AG20443 (cell line): ENCODE measurements at regions not wholly inside any gene's neighbourhood (a gene's known extent, or its start where the extent isn't known, plus 50 kb on each side); places are given as distances from the start of the nearest gene placed in this dataset.

Source experiments
- DNase-seq: peaks from one replicate; pipeline ENCODE4 v3.0.0; 2012; ENCODE audit warnings: low spot score, mixed read lengths

DNA sequence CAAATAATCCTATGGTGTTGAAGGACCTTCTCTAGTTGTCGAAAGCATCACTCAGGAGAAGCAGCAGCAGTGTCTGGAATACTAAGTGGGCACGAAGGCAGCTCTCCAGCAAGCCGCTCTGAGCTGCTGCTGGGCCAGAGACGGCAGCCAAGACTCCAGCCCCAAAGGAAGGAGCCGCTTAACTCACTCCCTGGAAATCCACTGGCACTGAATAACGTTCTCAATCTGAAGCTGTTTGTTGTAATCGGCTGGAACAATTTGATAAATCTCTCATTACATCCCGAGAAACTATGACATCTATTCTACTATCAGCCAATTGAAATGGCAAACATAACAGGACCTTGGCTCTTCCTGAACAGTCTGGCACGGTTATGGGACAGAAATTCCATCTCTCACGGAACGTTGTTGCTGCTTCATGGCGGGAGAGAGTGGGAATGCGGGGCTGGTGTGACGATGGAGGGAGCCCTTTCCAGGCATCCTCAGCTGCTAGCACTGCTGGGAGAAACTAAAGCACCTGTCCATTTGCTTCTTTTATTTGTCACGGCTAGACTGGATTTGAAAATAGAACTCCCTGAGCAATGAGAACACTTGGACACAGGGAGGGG lies 331.5 kb upstream of the RNF32 start:
- DNase-seq = no peak

DNA sequence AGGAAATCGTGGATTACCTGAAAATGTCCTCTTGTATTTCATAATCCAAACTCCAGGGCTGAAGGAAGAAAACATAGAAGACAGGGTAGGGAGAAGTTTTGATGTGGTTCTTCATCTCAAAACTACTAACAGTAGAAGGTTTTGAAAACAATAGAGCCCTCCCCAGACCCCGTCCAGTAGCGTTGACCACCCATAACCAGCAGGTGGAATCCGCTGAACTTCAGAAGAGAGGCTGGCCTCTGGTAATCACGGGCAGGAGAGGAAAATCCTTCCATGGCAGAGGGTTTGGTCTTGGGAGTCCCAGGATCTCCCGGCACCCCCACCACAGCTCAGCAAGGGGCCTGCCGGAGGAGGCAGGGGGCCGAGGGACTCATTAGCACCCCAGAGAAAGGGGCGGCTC lies 333.4 kb upstream of the RNF32 start:
- DNase-seq = no peak

DNA sequence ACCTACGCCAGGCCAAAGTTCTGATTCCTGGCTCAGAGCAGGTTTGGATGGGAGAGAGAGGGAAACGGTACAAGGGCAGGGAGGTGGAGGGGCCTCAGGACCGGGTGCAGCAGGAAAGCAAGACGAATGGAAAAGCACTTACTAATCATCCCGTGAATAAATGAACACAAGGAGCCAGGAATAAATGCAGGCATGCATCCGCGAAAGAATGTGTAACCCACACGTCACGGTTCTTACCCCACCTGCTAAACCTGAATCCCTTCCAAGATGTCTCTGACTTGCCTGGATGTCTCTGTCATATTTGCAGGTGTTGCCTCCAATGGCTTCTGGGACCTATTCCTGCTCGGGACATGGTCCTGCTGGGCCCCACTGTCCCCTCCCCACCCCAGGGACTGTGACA lies 335.2 kb upstream of the RNF32 start:
- DNase-seq = no peak

DNA sequence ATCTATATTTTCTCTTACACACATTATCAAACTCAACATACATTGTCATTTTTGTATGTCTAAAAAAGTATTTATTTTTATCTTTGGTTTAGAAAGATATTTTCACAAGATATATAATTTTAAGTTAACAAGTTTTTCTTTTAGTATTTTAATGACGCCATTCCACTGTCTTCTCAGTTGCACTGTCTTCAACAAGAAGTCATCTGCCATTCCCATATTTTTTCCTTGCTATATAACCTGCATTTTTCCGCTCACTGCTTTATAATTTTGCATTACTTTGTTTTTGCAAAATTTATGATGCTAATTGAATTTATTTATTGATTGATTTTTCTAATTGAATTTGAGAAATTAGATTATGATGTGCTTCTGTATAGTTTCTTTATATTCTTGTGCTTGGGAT lies 357.8 kb upstream of the RNF32 start:
- no peak for DNase-seq

DNA sequence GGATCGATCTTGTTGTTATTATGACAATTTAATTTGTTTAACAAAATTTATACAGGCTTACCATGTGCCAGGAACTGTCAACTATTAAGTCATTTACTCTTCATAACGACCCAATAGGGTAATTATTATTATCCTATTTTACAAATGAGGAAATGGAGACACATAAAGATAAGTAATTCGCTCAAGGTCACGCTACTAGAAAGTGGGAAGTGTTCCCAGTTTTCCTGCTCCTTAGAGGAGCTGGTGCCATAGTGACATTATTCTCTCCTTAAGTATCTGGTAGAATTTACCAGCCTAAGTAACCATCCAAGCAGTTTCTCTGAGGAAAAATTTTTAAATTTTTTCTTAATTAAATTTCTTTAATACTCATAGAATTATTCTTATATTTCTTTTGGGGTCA lies 360.9 kb upstream of the RNF32 start:
- DNase-seq = no peak

DNA sequence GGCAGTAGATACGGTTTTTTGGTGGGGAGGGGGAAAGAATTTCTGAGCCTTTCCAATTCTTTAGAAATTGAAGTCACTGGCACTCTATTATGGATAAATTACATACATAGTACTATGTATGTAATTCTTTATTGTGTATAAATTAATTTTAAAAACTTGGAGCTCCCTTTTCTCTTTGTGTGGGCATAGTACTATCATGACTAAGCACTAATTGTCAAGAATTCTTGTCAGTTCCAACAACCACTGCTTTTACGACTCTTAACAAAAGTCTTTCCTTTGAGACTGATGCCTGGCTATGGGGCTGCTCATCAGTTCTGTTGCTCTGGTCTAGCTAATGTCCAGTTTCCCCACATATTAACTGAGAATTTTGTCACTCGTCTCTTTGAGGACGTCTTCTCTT lies 365.3 kb upstream of the RNF32 start:
- DNase-seq = no peak

DNA sequence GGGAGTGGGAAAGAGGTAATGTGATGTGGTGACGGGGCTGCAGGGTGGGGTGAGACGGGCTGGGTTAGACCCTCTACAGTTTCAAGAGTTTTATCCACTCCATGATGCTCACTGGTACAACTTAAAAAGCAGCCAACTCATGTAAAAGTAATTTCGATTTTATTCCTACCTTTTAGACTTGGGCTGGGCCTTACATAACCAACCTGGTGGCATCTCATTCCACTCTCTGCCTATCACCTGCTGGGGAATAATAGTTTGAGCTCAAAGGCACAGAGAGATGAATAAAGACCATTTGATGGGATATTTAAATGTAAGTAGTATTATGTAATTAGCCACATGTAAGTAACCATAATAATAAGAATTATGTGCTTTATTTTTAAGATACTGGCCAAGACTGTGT lies 366.0 kb upstream of the RNF32 start:
- no peak for DNase-seq

DNA sequence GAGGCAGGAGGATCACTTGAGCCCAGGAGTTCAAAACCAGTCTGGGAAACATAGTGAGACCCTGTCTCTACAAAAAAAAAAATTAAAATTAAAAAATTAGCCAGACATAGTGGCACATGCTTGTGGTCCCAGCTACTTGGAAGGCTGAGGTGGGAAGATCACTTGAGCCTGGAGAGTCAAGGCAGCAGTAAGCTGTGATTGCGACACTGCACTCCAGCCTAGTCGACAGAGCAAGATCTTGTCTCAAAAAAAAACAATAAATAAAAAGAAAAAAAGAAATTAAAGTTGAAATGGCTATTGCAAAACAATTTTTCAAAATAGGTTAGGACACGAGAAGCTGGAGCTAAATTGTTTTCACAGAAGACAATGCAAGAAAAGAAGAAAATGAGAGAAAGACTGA lies 379.0 kb upstream of the RNF32 start:
- no peak for DNase-seq

DNA sequence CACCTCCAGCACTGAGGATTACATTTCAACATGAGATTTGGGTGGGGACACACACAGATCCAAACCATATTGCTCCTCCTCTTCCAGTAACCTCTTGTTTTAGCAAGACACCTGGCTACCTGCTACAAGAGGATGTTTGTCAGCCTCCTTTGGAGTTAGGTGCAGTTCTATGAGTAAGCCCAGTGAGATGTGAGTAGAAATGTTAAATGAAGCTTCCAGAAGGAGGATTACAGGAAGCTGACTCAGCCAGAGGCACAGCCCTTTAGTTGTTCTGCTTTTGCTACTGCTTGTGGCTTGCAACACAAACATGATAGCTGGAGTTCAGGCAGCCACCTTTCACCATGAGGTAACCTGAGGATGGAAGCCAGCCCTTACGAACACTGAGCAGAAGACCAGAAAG lies 382.7 kb upstream of the RNF32 start:
- no peak for DNase-seq

DNA sequence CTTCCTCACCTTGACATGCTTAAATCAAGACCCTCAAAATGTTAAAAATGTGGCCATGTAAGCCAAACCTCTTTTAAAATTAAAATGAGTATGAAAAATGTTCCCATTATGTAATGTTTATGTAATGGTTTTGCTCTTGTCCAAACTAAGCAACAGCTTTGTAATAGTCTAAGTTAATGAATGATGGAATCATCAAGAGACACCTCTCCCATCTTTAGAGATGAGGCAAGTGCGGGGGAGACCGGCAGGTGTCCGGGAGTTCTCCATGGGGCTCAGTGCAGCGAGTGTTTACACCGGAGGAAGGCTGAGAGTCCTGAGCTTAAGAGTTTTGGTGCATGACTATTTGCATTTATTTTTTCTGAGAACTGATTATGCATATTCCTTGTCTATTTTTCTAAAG lies 384.9 kb upstream of the RNF32 start:
- no peak for DNase-seq

DNA sequence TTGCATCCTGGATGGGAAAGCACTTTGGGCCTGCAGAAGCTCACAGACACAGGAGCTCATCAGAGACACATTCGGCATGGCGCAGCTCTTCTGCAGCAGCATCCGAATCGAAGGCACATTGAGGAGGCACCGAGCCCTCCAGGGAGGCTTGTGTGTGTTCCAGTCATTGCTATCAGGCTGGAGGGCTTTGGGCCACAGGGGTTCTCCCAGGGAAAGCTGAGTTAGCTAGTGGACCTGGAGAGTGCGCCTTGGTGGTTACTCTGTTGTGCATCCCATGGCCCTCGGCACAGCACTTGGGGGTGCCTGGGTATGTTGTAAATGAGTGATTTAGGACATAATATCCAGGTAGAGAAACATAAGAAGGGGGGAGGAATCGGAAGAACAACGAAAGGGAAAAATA lies 388.7 kb upstream of the RNF32 start:
- no peak for DNase-seq

DNA sequence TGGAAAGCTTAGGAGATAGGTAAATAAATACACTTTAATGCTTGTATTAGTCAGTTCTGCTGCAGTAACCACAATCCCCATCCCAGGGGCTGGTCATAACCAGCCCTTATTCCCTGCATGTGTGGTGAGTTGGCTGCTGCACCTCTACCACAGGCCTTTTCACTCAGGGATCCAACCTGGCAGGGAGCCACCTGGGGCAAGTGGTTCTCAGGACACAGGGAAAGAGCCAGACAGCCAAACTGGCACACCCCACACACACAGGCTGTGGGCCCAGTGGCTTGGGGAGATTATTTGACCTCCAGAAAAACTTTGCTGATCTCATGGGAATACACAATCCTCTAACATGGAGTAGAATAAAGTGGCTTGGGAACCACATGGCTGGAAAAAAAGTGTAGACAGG lies 400.0 kb upstream of the RNF32 start:
- no peak for DNase-seq

DNA sequence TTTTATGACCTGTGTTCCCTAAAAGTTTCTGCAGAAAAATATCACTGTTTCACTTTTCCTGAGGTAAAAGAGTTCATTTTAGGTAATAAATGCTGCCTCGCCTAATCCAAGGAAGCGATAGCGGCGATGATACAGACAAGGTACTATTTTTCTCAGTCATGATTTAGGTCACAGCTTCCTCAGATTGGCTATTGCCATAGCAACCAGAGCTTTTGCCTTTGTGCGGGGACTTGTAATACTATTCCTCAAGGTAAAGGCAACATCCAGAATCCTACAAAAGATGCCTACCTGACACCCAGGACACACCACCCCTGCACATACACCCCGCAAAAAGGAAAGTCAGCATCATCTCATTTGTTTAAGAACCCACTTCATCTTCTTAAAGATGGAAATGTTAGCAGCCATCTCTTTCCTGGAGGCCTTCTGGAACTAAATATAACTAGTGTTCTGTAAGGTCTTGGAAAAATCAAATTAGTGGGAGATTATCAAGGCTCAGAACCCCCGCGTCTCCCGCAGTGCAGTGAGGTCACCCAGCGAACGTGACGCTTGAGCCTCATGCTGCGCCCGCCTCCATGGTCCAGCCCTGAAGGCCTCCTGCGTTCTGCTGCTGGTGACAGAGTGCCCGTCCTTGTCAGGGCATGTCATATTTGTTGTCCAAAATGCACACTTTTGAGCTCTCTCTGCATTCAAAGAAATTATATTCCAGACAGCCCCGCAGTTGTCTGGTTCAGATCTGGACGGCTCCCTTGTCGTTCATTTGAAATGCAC lies 402.0 kb upstream of the RNF32 start:
- DNase-seq = no peak

DNA sequence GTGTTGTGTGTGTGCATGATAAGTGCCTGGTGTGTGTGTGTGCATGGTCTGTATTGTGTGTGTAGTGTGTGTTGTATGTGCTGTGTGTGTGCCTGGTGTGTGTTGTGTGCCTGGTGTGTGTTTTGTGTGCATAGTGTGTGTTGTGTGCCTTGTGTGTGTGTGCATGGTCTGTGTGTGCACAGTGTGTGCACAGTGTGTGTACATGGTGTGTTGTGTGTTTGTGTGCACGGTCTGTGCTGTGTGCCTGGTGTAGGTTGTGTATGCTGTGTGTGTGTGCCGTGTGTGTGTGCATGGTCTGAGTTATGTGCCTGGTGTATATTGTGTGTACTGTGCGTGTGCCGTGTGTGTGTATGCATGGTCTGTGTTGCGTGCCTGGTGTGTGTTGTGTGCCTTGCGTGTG lies 403.0 kb upstream of the RNF32 start:
- no peak for DNase-seq

DNA sequence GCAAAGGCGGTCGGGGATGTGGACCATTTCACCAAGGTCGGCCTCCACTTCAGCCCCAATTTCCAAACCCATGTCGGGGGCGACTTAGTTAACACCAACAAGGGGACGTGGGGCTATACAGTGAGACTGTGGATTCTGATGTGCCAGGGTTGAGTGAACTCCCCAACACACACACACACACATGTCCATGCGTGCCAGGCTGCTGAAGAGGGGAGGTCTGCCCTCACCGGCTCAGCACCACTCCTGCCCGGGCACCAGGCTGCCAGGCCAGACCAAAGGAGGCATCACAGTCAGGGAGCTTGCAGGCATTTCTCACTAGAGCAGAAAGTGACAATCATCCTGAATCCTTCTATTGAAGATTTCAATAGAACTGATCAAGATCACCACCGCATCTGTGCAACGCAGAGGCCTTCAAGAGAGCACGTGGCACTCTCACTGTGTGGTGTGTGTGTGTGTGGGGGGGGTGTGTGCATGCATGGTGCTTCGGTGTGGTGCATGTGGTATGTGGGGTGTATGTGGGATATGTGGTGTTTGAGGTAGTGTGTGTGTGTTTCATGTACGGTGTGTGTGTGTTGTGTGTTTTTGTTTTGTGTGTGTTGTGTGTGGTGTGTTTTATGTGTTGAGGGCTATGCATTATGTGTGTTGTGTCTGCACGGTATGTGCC lies 403.5 kb upstream of the RNF32 start:
- DNase-seq = no peak

DNA sequence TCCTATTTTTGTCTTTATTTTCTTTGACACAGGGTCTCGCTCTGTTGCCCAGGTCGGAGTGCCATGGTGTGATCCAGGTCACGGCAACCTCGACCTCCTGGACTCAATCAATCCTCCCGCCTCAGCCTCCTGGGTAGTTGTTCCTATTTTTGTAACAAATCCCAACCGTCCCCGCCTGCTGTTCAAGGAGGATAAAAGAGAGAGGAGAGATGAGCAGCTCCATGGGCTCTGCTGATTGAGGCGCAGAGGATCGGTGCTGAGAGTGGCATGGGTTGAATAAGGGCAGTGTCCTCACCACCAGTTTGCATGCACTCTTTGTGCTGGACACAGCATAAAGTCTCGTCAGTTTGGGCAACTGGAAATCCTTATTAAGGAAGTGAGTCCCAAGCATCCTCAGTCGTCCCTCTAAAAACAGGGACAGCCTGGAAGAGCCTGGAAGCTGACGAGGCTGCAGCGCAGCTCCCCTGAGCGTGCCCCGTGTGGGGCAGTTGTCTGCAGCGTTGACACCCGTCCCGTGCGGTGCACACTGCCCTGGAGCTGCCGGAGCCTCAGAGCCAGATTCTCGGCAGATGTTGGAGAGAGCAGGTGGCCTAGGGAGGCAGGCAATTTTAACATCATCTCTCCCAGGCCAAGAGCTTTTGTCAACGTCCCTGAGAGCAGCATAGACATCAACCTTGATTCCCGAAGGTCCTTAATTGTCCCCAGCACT lies 404.2 kb upstream of the RNF32 start:
- DNase-seq = no peak

DNA sequence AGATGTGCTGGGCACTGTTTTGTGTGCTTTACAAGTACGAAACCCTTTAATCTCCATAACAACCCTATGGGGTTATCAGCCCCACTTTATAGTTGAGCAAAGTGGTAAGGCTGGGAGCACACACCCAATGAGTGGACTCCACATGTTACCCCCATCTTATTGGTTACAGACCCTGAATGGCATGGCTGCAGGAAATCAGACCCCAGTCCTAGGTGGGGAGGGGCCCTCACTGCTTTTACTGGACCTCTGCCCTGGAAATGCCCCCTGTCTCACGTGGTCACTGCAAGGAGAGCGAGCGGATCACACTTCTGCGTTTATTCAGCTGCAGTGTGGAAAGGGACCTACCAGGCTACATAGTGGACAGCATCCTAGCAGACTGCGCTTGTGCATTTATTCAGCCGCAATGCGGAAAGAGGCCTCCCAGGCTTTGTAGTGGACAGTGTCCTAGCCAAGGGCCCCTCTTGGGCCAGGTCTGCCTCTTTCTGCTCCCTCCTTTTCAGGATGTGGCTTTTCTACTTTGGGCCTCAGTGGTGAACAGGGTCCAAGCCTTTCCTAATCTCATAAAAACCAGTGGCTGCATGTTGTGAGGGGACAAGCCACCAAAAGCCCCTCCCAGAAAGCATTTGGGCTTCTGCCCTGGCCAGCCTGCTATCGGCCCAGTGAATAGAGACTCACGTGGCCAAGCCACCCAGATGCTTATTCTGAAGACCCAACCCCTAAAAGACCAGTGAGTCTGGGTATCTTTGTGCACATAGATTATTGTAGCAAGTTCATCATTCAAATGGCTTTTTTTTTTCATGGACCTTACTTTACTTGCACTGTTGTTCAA lies 405.7 kb upstream of the RNF32 start:
- no peak for DNase-seq

DNA sequence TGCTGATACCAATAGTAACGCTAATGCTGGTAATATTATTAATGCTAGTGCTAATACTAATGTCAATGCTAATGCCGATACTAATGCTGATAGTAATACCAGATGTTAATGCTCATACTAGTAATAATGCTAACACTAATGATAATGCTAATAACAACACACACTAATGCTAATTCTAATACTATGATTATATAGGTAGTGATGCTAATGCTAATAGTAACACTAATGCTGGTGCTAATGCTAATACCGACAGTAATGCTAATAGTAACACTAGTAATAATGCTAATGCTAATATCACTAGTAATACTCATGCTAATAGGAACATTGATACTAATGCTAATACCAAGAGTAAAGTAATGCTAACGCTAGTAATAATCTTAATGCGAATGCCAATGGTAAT lies 406.4 kb upstream of the RNF32 start:
- DNase-seq = no peak

DNA sequence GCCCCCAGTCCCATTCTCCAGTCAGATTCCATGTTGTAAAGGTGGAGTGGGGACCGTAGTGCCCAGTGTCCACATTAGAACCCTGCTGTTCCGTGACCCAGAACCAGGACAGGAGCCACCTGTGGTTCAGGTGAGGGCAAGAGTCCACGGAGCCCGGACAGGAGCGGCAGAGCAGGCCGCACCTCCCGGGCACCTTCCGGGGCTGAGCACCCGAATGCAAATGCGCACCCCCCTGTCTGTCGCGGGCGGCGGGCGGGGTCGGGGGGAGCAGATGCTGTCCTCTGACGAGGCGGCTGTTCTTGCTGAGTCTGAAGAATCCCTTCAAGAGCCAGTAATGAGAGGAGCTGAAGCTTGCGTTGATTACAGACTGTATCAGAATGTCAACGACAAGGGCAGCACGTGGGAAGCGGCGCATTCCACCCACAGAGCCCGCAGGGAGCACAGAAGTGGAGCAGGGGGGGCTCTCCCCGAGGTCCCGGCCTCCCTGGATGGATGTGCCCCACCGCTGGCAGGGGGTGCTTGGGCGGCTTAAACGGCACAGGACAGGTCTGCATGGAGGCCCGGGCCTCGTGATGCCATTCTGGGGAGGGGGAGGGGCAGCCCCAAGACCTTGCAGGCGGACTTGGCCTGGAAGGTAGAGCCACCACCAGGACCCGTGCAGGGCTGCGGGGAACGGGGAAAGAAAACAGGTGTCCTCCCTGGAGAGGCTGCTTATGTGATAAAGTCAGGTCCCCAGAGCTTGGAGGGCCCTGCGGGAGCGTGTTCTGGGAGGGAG lies 407.5 kb upstream of the RNF32 start:
- no peak for DNase-seq

DNA sequence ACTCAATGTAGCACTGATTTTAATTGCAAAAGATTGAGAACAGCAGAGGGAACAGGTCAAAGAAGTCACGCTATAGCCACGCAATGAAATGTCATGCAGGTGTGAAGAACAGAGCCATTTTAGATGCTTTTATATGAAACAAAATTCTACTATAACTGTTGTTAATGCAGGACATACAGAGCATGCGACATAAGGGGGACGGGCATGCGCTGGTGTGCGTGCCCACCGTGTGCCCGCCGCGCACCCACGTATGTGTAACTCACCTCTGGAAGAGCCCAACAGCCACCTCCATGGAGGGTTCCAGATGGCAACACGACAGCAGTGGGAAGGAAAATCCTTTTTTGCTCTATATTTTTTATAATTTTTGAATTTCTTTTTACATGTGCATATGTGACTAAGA lies 410.0 kb upstream of the RNF32 start:
- DNase-seq = no peak

DNA sequence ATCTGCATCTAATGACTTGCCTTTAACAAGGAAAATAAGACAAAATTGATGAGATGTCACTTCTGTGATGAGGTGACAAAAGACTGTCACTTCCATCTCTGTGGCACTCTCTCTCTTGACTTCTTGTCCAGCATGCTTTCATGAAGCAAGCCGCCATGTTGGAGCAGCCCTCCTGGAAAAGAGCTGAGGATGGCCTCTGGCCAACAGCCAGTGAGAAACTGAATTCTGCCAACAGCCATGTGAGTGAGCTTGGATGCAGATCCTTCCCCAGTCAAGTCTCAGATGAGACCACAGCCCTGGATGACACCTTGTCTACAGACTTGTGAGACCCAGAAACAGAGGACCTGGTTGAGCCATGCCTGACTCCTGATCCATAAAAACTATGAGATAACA lies 412.6 kb upstream of the SHH start:
- no peak for DNase-seq
